CMK (cell line): ENCODE measurements at regions not wholly inside any gene's neighbourhood (a gene's known extent, or its start where the extent isn't known, plus 50 kb on each side); places are given as distances from the start of the nearest gene placed in this dataset.

ENCODE experiments used
- DNase-seq: peaks from one replicate; pipeline ENCODE4 v3.0.0-alpha.2; 2010; ENCODE audit warnings: low read depth

GRCh38 chr1:48052923-48053291, 55.7 kb upstream of the TRABD2B start:
- no peak for DNase-seq

GRCh38 chr1:48051466-48052126, 54.4 kb upstream of the TRABD2B start:
- no peak for DNase-seq

- DNase-seq = no peak
These were observed 52.8 kb upstream of the TRABD2B start for GRCh38 chr1:48049823-48050535.

GRCh38 chr1:48048980-48049379, 51.8 kb upstream of the TRABD2B start:
- DNase-seq = no peak

- no peak for DNase-seq
These were observed 50.9 kb upstream of the TRABD2B start for GRCh38 chr1:48048064-48048463.

- DNase-seq = no peak
These were observed 49.9 kb upstream of the TRABD2B start for GRCh38 chr1:48047116-48047515.
